HUES6 (cell line): ENCODE measurements at regions not wholly inside any gene's neighbourhood (a gene's known extent, or its start where the extent isn't known, plus 50 kb on each side); places are given as distances from the start of the nearest gene placed in this dataset.

Experiments used
- H3K27ac ChIP-seq: 2 replicates; pipeline ENCODE4 v1.7.0; 2013; ENCODE audit warnings: low read depth, mild to moderate bottlenecking, low read length, inconsistent platforms
- H3K27me3 ChIP-seq: 2 replicates; pipeline ENCODE4 v1.6.1; 2013; ENCODE audit warnings: low read length; ENCODE audit not compliant: control insufficient read depth, insufficient read depth
- H3K36me3 ChIP-seq: 2 replicates; pipeline ENCODE4 v1.6.1; 2013; ENCODE audit warnings: low read length; ENCODE audit not compliant: control insufficient read depth, insufficient read depth
- H3K4me1 ChIP-seq: 2 replicates; pipeline ENCODE4 v1.6.1; 2013; ENCODE audit warnings: low read length; ENCODE audit not compliant: control insufficient read depth, insufficient read depth
- H3K4me3 ChIP-seq: 2 replicates; pipeline ENCODE4 v1.5.1; 2013; ENCODE audit warnings: low read depth, low read length
- H3K9ac ChIP-seq: one replicate; pipeline ENCODE4 v1.6.1; 2013; ENCODE audit warnings: mild to moderate bottlenecking, low read length
- H3K9me3 ChIP-seq: 2 replicates; pipeline ENCODE4 v1.6.1; 2013; ENCODE audit warnings: low read depth, low read length; ENCODE audit not compliant: control insufficient read depth, insufficient read depth

GRCh38 chr11:97110376-97110775 lies 720.6 kb downstream of the JRKL start:
- Histone ChIP-seq H3K27ac (no peak overlapping the region), H3K9me3 (no peaks in the 10 kb centered on the region), H3K27me3 (no peaks in the 10 kb centered on the region), H3K4me3 (no peak overlapping the region), H3K36me3 (no peaks in the 10 kb centered on the region), H3K9ac (no peak overlapping the region), H3K4me1 (no peaks in the 10 kb centered on the region)

GRCh38 chr11:97111559-97111958 lies 721.7 kb downstream of the JRKL start:
- no peak overlapping the region for H3K9ac ChIP-seq
- no peaks in the 10 kb centered on the region for H3K9me3 ChIP-seq
- H3K4me1 ChIP-seq = no peaks in the 10 kb centered on the region

GRCh38 chr11:97118614-97119200 lies 728.9 kb downstream of the JRKL start:
- H3K4me1 ChIP-seq = no peaks in the 10 kb centered on the region
- H3K9ac ChIP-seq = no peak overlapping the region
- no peaks in the 10 kb centered on the region for H3K9me3 ChIP-seq
- no peaks in the 10 kb centered on the region for H3K27me3 ChIP-seq
- no peak overlapping the region for H3K27ac ChIP-seq
- H3K4me3 ChIP-seq = no peak overlapping the region
- no peaks in the 10 kb centered on the region for H3K36me3 ChIP-seq

More at GRCh38 chr11:97111559-97111958, 721.7 kb downstream of the JRKL start:
- Histone ChIP-seq H3K27me3 (no peaks in the 10 kb centered on the region), H3K36me3 (no peaks in the 10 kb centered on the region), H3K27ac (no peak overlapping the region), H3K4me3 (no peak overlapping the region)

GRCh38 chr11:97123237-97123636 lies 733.4 kb downstream of the JRKL start:
- no peaks in the 10 kb centered on the region for H3K4me1 ChIP-seq
- H3K36me3 ChIP-seq = no peaks in the 10 kb centered on the region
- H3K4me3 ChIP-seq = no peak overlapping the region
- no peak overlapping the region for H3K27ac ChIP-seq
- H3K9ac ChIP-seq = no peak overlapping the region
- H3K27me3 ChIP-seq = no peaks in the 10 kb centered on the region
- no peaks in the 10 kb centered on the region for H3K9me3 ChIP-seq

- Histone ChIP-seq H3K27ac (no peak overlapping the region), H3K4me1 (no peaks in the 10 kb centered on the region), H3K9ac (no peak overlapping the region), H3K9me3 (no peaks in the 10 kb centered on the region), H3K27me3 (no peaks in the 10 kb centered on the region), H3K4me3 (no peak overlapping the region), H3K36me3 (no peaks in the 10 kb centered on the region)
These were observed 746.3 kb downstream of the JRKL start for GRCh38 chr11:97136067-97136466.

- no peaks in the 10 kb centered on the region for H3K27me3 ChIP-seq
These were observed 751.2 kb downstream of the JRKL start for GRCh38 chr11:97140885-97141494.

GRCh38 chr11:97143463-97143862 lies 753.6 kb downstream of the JRKL start:
- Histone ChIP-seq H3K9ac (no peak overlapping the region), H3K4me1 (no peaks in the 10 kb centered on the region), H3K9me3 (no peaks in the 10 kb centered on the region), H3K36me3 (no peaks in the 10 kb centered on the region), H3K4me3 (no peak overlapping the region), H3K27ac (no peak overlapping the region), H3K27me3 (no peaks in the 10 kb centered on the region)

More at GRCh38 chr11:97140885-97141494, 751.2 kb downstream of the JRKL start:
- Histone ChIP-seq H3K4me1 (no peaks in the 10 kb centered on the region), H3K27ac (no peak overlapping the region), H3K9ac (no peak overlapping the region), H3K9me3 (no peaks in the 10 kb centered on the region), H3K36me3 (no peaks in the 10 kb centered on the region), H3K4me3 (no peak overlapping the region)

GRCh38 chr11:97149741-97150140 lies 759.9 kb downstream of the JRKL start:
- Histone ChIP-seq H3K36me3 (no peaks in the 10 kb centered on the region), H3K4me1 (no peaks in the 10 kb centered on the region), H3K27ac (no peak overlapping the region), H3K9ac (no peak overlapping the region), H3K9me3 (no peaks in the 10 kb centered on the region), H3K4me3 (no peak overlapping the region), H3K27me3 (no peaks in the 10 kb centered on the region)

- Histone ChIP-seq H3K9me3 (no peaks in the 10 kb centered on the region), H3K36me3 (no peaks in the 10 kb centered on the region), H3K9ac (no peak overlapping the region), H3K27ac (no peak overlapping the region), H3K4me3 (no peak overlapping the region), H3K4me1 (peaks cover 17% of the 10 kb centered on the region), H3K27me3 (no peaks in the 10 kb centered on the region)
These were observed 767.5 kb downstream of the JRKL start for GRCh38 chr11:97157221-97157740.

- Histone ChIP-seq H3K27me3 (no peaks in the 10 kb centered on the region), H3K9me3 (no peaks in the 10 kb centered on the region), H3K36me3 (no peaks in the 10 kb centered on the region), H3K4me3 (no peak overlapping the region), H3K9ac (no peak overlapping the region), H3K4me1 (peaks cover 17% of the 10 kb centered on the region), H3K27ac (no peak overlapping the region; the same call in 1 of the 2 replicates)
These were observed 768.4 kb downstream of the JRKL start for GRCh38 chr11:97158243-97158642.

GRCh38 chr11:97163631-97164191 lies 773.9 kb downstream of the JRKL start:
- H3K36me3 ChIP-seq = no peaks in the 10 kb centered on the region
- H3K4me3 ChIP-seq = no peak overlapping the region
- peaks cover 8% of the 10 kb centered on the region; the same call in 1 of the 2 replicates for H3K4me1 ChIP-seq
- H3K9ac ChIP-seq = no peak overlapping the region
- no peak overlapping the region for H3K27ac ChIP-seq
- no peaks in the 10 kb centered on the region for H3K9me3 ChIP-seq
- H3K27me3 ChIP-seq = no peaks in the 10 kb centered on the region
